ENCODE measurements at regions not wholly inside any gene's neighbourhood (a gene's known extent, or its start where the extent isn't known, plus 50 kb on each side); places are given as distances from the start of the nearest gene placed in this dataset.

GRCh38 chr11:130548491-130548833, 100.0 kb downstream of the ADAMTS15 start:
- no peaks in the 10 kb centered on the region for H3K9me3 Mint-ChIP-seq (ENCODE audit: unreplicated experiment)
- CTCF ChIA-PET = interaction anchor here (0.6 to 2.7 kb wide), 5 partner anchors 36 to 314 kb away, joined by 3 to 7 read pairs (median 4); no protein-coding TSS in a partner anchor
- no peak overlapping the region for H3K27ac Mint-ChIP-seq (ENCODE audit: low read depth, unreplicated experiment)
- no peaks in the 10 kb centered on the region for H3K36me3 Mint-ChIP-seq (ENCODE audit: insufficient read depth, unreplicated experiment)
- no TSS peak for BruUV-seq (replicated peaks)
- no peak for TF ChIP-seq CTCF (IDR thresholded peaks at IDR 0.05; ENCODE audit: unreplicated experiment)
- peaks cover 4% of the 10 kb centered on the region for H3K4me1 Mint-ChIP-seq (ENCODE audit: insufficient read depth, unreplicated experiment)
- POLR2A ChIA-PET = no interaction called here
- intact Hi-C loops (cut with micrococcal nuclease) = no loop called here
- H3K27me3 Mint-ChIP-seq (ENCODE audit: insufficient read depth, unreplicated experiment) = no peaks in the 10 kb centered on the region
- DNase-seq (ENCODE audit: unreplicated experiment) = no peak
- no peak overlapping the region for H3K4me3 Mint-ChIP-seq (ENCODE audit: unreplicated experiment)

GRCh38 chr11:130549393-130549999, 101.1 kb downstream of the ADAMTS15 start:
- no peak overlapping the region for H3K27ac Mint-ChIP-seq (ENCODE audit: low read depth, unreplicated experiment)
- CTCF ChIA-PET = interaction anchor here (0.6 to 2.7 kb wide), 6 partner anchors 23 to 279 kb away, joined by 3 to 7 read pairs (median 4); partner anchors contain the start of gene ADAMTS15
- no peaks in the 10 kb centered on the region for H3K27me3 Mint-ChIP-seq (ENCODE audit: insufficient read depth, unreplicated experiment)
- BruUV-seq (replicated peaks) = no TSS peak
- peaks cover 4% of the 10 kb centered on the region for H3K4me1 Mint-ChIP-seq (ENCODE audit: insufficient read depth, unreplicated experiment)
- TF ChIP-seq CTCF (IDR thresholded peaks at IDR 0.05; ENCODE audit: unreplicated experiment) = no peak
- H3K36me3 Mint-ChIP-seq (ENCODE audit: insufficient read depth, unreplicated experiment) = no peaks in the 10 kb centered on the region
- POLR2A ChIA-PET = no interaction called here
- intact Hi-C loops (cut with micrococcal nuclease) = loop anchor here (1.0 kb wide), 2 partner anchors 114 to 279 kb away; no protein-coding TSS in a partner anchor
- H3K9me3 Mint-ChIP-seq (ENCODE audit: unreplicated experiment) = no peaks in the 10 kb centered on the region
- DNase-seq (ENCODE audit: unreplicated experiment) = peak; percentile 29
- H3K4me3 Mint-ChIP-seq (ENCODE audit: unreplicated experiment) = no peak overlapping the region

- H3K36me3 Mint-ChIP-seq (ENCODE audit: insufficient read depth, unreplicated experiment) = no peaks in the 10 kb centered on the region
- no peak for DNase-seq (ENCODE audit: unreplicated experiment)
- intact Hi-C loops (cut with micrococcal nuclease) = no loop called here
- no peak for TF ChIP-seq CTCF (IDR thresholded peaks at IDR 0.05; ENCODE audit: unreplicated experiment)
- no peak overlapping the region for H3K4me3 Mint-ChIP-seq (ENCODE audit: unreplicated experiment)
- no TSS peak for BruUV-seq (replicated peaks)
- ChIA-PET CTCF (interaction anchor here (0.6 to 2.7 kb wide), 3 partner anchors 22 to 429 kb away, joined by 3 to 7 read pairs (median 3); no protein-coding TSS in a partner anchor), POLR2A (no interaction called here)
- no peaks in the 10 kb centered on the region for H3K9me3 Mint-ChIP-seq (ENCODE audit: unreplicated experiment)
- H3K4me1 Mint-ChIP-seq (ENCODE audit: insufficient read depth, unreplicated experiment) = peaks cover 4% of the 10 kb centered on the region
- no peaks in the 10 kb centered on the region for H3K27me3 Mint-ChIP-seq (ENCODE audit: insufficient read depth, unreplicated experiment)
- H3K27ac Mint-ChIP-seq (ENCODE audit: low read depth, unreplicated experiment) = no peak overlapping the region
Measured at GRCh38 chr11:130550150-130550549, 101.7 kb downstream of the ADAMTS15 start.

- intact Hi-C loops (cut with micrococcal nuclease) = no loop called here
- ChIA-PET POLR2A (no interaction called here), CTCF (interaction anchor here (0.9 to 2.7 kb wide), 2 partner anchors 116 to 276 kb away, joined by 5 to 7 read pairs; no protein-coding TSS in a partner anchor)
- no TSS peak for BruUV-seq (replicated peaks)
- Mint-ChIP-seq H3K4me3 (ENCODE audit: unreplicated experiment) (no peak overlapping the region), H3K36me3 (ENCODE audit: insufficient read depth, unreplicated experiment) (no peaks in the 10 kb centered on the region), H3K9me3 (ENCODE audit: unreplicated experiment) (no peaks in the 10 kb centered on the region), H3K27ac (ENCODE audit: low read depth, unreplicated experiment) (no peak overlapping the region), H3K27me3 (ENCODE audit: insufficient read depth, unreplicated experiment) (no peaks in the 10 kb centered on the region), H3K4me1 (ENCODE audit: insufficient read depth, unreplicated experiment) (peaks cover 4% of the 10 kb centered on the region)
- DNase-seq (ENCODE audit: unreplicated experiment) = no peak
- TF ChIP-seq CTCF (IDR thresholded peaks at IDR 0.05; ENCODE audit: unreplicated experiment) = no peak
Measured at GRCh38 chr11:130550984-130551383, 102.5 kb downstream of the ADAMTS15 start.

Data from MCF 10A (cell line).